ENCODE measurements at regions not wholly inside any gene's neighbourhood (a gene's known extent, or its start where the extent isn't known, plus 50 kb on each side); places are given as distances from the start of the nearest gene placed in this dataset.

DNA sequence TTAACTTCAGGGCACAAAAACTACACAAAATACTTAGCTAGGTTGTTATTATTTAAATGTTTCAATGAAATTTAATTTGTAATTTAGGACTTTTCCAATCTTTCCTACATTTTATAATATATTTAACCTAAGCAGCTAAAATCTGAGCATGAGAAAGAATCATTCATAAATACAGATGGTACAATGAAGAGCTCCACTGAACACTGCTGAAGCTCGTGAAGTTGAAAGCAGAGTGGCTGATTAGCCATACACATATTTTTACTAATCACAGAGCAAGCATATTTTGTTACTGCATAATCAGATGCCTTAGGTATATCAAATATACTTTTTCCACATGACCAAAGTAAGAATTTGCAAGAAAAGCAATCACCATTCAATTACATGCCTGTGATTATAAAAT lies 184.9 kb upstream of the ETAA1 start:
- H2BK5ac ChIP-seq (ENCODE audit: insufficient read length, low read length), result no peak overlapping the region
- H4K20me1 ChIP-seq (ENCODE audit: control insufficient read depth, insufficient read depth, insufficient read length), result peaks cover 2% of the 10 kb centered on the region
- no peak overlapping the region for H3K4ac ChIP-seq (ENCODE audit: low read depth, low read length)
- no peak overlapping the region for H4K91ac ChIP-seq (ENCODE audit: insufficient read length, low read depth, low read length)
- H3K4me3 Mint-ChIP-seq, result no peak overlapping the region
- no peak overlapping the region for H2BK20ac ChIP-seq (ENCODE audit: low read depth, low read length, poor library complexity, severe bottlenecking)
- H3K14ac ChIP-seq (ENCODE audit: insufficient read depth, low read length), result no peak overlapping the region
- H3K9me3 ChIP-seq (ENCODE audit: control insufficient read depth, low read depth, low read length), result no peaks in the 10 kb centered on the region
- H3K56ac ChIP-seq (ENCODE audit: insufficient read length, low read depth, low read length), result no peak overlapping the region
- H3K9me3 Mint-ChIP-seq, result peaks cover under 1 to 4% of the 10 kb centered on the region in 2 experiments; a peak in 3 of 5 replicates
- no peak overlapping the region for H3T11ph ChIP-seq (ENCODE audit: low read length)
- H3K27me3 ChIP-seq (ENCODE audit: insufficient read depth, low read length), result no peaks in the 10 kb centered on the region
- H3K9ac ChIP-seq (ENCODE audit: extremely low read depth, insufficient read length, low read length), result no peak overlapping the region
- H4K5ac ChIP-seq (ENCODE audit: insufficient read length, low read depth, low read length), result no peak overlapping the region
- H3K27ac Mint-ChIP-seq, result no peak overlapping the region
- H3K23ac ChIP-seq (ENCODE audit: insufficient read length, low read depth, low read length), result no peak overlapping the region
- peaks cover 4% of the 10 kb centered on the region; the same call in 1 of the 2 replicates for H3K4me1 ChIP-seq (ENCODE audit: insufficient read depth, low read length)
- no peak for DNase-seq
- peaks cover 29% of the 10 kb centered on the region in 2 experiments for H3K4me1 Mint-ChIP-seq
- no peak overlapping the region for H4K8ac ChIP-seq (replicated peaks; ENCODE audit: insufficient read length, low read depth, low read length)
- no peak overlapping the region for H3K18ac ChIP-seq (ENCODE audit: insufficient read length, low read depth, low read length)
- no peak overlapping the region for H2AFZ ChIP-seq (ENCODE audit: low read length)
- H3K27me3 Mint-ChIP-seq (ENCODE audit: low read depth), result no peaks in the 10 kb centered on the region
- no peaks in the 10 kb centered on the region for H3K79me2 ChIP-seq (ENCODE audit: insufficient read depth, low read length)
- TF ChIP-seq, protein P1, sequence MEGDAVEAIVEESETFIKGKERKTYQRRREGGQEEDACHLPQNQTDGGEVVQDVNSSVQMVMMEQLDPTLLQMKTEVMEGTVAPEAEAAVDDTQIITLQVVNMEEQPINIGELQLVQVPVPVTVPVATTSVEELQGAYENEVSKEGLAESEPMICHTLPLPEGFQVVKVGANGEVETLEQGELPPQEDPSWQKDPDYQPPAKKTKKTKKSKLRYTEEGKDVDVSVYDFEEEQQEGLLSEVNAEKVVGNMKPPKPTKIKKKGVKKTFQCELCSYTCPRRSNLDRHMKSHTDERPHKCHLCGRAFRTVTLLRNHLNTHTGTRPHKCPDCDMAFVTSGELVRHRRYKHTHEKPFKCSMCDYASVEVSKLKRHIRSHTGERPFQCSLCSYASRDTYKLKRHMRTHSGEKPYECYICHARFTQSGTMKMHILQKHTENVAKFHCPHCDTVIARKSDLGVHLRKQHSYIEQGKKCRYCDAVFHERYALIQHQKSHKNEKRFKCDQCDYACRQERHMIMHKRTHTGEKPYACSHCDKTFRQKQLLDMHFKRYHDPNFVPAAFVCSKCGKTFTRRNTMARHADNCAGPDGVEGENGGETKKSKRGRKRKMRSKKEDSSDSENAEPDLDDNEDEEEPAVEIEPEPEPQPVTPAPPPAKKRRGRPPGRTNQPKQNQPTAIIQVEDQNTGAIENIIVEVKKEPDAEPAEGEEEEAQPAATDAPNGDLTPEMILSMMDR (conservative IDR thresholded peaks at IDR 0.05), result no peak
- H2BK15ac ChIP-seq (ENCODE audit: low read depth, low read length), result no peak overlapping the region
- no peaks in the 10 kb centered on the region for H3K23me2 ChIP-seq (ENCODE audit: insufficient read length, low read depth, low read length, poor library complexity, severe bottlenecking)
- no peak overlapping the region for H3K27ac ChIP-seq (ENCODE audit: insufficient read length, low read depth, low read length)
- H2AK5ac ChIP-seq (ENCODE audit: insufficient read length, low read length), result no peak overlapping the region
- H2BK120ac ChIP-seq (ENCODE audit: low read depth, low read length, poor library complexity, severe bottlenecking), result no peak overlapping the region
- H3K36me3 Mint-ChIP-seq (ENCODE audit: insufficient read depth in 1 of 3, low read depth in 3 of 3), result peaks cover 0 to 3% (median 2%) of the 10 kb centered on the region in 3 experiments; a peak in 5 of 7 replicates
- no CpG with 5 or more reads among the region's 1 CpG for WGBS (ENCODE audit: extremely low coverage, insufficient read length, low lambda C conversion rate)
- H3K79me1 ChIP-seq (ENCODE audit: insufficient read depth, low read depth, low read length, poor library complexity, severe bottlenecking), result no peaks in the 10 kb centered on the region
- H3K4me2 ChIP-seq (ENCODE audit: insufficient read depth, insufficient read length, low read length), result no peak overlapping the region
- no peak overlapping the region for H2BK12ac ChIP-seq (ENCODE audit: insufficient read length, low read depth, low read length)

Measured in H9 (cell line).